Left ventricle myocardium inferior (tissue), 1 donor: ENCODE measurements at regions not wholly inside any gene's neighbourhood (a gene's known extent, or its start where the extent isn't known, plus 50 kb on each side); places are given as distances from the start of the nearest gene placed in this dataset.

ENCODE experiments used
- DNase-seq: peaks from one replicate; pipeline ENCODE4 v3.0.0-alpha.2; 2020
- H3K27ac ChIP-seq: fragments of 200-600 bp; replicated peaks from 2 replicates; pipeline ENCODE4 v1.8.0; 2021
- H3K27me3 ChIP-seq: fragments of 200-600 bp; 2 replicates; pipeline ENCODE4 v1.8.0; 2021; ENCODE audit warnings: low read depth
- H3K36me3 ChIP-seq: fragments of 200-600 bp; 2 replicates; pipeline ENCODE4 v1.8.0; 2021
- H3K4me1 ChIP-seq: fragments of 200-600 bp; 2 replicates; pipeline ENCODE4 v1.8.0; 2021
- H3K4me3 ChIP-seq: fragments of 200-600 bp; 2 replicates; pipeline ENCODE4 v1.8.0; 2021; ENCODE audit warnings: mild to moderate bottlenecking, moderate library complexity
- H3K9me3 ChIP-seq: fragments of 200-600 bp; replicated peaks from 2 replicates; pipeline ENCODE4 v1.8.0; 2021
- intact Hi-C: fragments of 100-400 bp; cut with micrococcal nuclease; formaldehyde crosslinking; loops from one replicate; pipeline ENCODE4 v1.11.0; 2022
- TF ChIP-seq, protein P1 (sequence below): fragments of 200-600 bp; IDR thresholded peaks from 2 replicates; pipeline ENCODE4 v1.8.0; 2021; ENCODE audit warnings: antibody characterized with exemption, mild to moderate bottlenecking, borderline replicate concordance
- donor health status: DM: no; HTN: yes; CAD: no; lungs with severe emphysema.

- Histone ChIP-seq H3K4me1 (no peaks in the 10 kb centered on the region), H3K27me3 (no peaks in the 10 kb centered on the region), H3K4me3 (no peak overlapping the region), H3K36me3 (no peaks in the 10 kb centered on the region), H3K27ac (no peak overlapping the region), H3K9me3 (peaks cover 25% of the 10 kb centered on the region)
- no peak for DNase-seq
- TF ChIP-seq, protein P1, sequence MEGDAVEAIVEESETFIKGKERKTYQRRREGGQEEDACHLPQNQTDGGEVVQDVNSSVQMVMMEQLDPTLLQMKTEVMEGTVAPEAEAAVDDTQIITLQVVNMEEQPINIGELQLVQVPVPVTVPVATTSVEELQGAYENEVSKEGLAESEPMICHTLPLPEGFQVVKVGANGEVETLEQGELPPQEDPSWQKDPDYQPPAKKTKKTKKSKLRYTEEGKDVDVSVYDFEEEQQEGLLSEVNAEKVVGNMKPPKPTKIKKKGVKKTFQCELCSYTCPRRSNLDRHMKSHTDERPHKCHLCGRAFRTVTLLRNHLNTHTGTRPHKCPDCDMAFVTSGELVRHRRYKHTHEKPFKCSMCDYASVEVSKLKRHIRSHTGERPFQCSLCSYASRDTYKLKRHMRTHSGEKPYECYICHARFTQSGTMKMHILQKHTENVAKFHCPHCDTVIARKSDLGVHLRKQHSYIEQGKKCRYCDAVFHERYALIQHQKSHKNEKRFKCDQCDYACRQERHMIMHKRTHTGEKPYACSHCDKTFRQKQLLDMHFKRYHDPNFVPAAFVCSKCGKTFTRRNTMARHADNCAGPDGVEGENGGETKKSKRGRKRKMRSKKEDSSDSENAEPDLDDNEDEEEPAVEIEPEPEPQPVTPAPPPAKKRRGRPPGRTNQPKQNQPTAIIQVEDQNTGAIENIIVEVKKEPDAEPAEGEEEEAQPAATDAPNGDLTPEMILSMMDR = no peak
- intact Hi-C loops = no loop called here
Measured at GRCh38 chr3:20865803-20866202, 679.8 kb upstream of the SGO1 start.

DNA sequence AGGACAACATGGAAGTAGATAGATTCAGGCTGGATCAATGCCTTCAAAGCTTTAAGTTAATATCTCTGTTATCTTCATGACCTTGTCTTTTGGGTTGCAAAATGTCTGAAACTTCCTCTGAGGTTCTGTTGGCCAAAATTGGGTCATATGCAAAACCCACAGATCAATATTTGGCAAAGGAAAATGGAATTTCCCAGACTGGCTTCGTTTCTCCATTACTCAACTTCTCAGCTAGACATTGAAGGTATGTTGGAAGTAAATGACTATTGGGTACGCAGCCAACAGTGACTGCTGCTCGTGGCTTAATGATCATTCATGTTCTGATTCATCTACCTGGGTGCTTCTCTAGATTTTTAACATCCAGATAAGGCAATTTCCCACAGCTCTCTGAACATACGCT is 675.4 kb upstream of the SGO1 start:
- Histone ChIP-seq H3K27ac (no peak overlapping the region), H3K4me1 (no peaks in the 10 kb centered on the region), H3K36me3 (no peaks in the 10 kb centered on the region), H3K4me3 (no peak overlapping the region), H3K9me3 (peaks cover 25% of the 10 kb centered on the region), H3K27me3 (no peaks in the 10 kb centered on the region)
- TF ChIP-seq, protein P1 = no peak
- intact Hi-C loops = no loop called here
- no peak for DNase-seq

GRCh38 chr3:20857636-20858035 is 671.6 kb upstream of the SGO1 start:
- no peaks in the 10 kb centered on the region for H3K36me3 ChIP-seq
- no peaks in the 10 kb centered on the region for H3K27me3 ChIP-seq
- intact Hi-C loops = no loop called here
- TF ChIP-seq, protein P1 = no peak
- no peak overlapping the region for H3K4me3 ChIP-seq
- H3K9me3 ChIP-seq = peaks cover 6% of the 10 kb centered on the region
- H3K27ac ChIP-seq = no peak overlapping the region
- no peak for DNase-seq
- no peaks in the 10 kb centered on the region for H3K4me1 ChIP-seq

GRCh38 chr3:20853890-20854289 is 667.9 kb upstream of the SGO1 start:
- TF ChIP-seq, protein P1 = no peak
- DNase-seq = no peak
- no peak overlapping the region for H3K27ac ChIP-seq
- H3K36me3 ChIP-seq = no peaks in the 10 kb centered on the region
- H3K27me3 ChIP-seq = no peaks in the 10 kb centered on the region
- intact Hi-C loops = no loop called here
- no peaks in the 10 kb centered on the region for H3K9me3 ChIP-seq
- H3K4me3 ChIP-seq = no peak overlapping the region
- no peaks in the 10 kb centered on the region for H3K4me1 ChIP-seq

DNA sequence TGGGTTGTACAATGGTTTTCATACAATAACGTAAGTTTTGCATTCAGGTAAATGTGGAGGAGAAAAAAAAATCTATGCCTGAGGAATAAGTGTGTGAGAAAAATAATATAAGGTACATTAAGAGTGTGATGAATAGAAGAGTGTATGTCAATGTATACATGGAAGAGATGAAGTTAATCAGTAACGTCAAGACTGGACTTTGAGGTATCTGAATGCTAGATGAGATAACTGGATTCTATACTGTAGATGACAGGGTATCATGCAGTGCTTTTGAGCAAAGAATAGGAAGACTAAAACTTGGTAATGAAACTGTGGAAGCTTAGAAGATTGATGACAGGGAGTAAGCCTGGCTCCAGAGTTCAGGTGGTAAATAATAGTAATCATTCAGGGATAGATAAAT is 666.7 kb upstream of the SGO1 start:
- intact Hi-C loops = no loop called here
- H3K4me3 ChIP-seq = no peak overlapping the region
- H3K36me3 ChIP-seq = no peaks in the 10 kb centered on the region
- TF ChIP-seq, protein P1 = no peak
- no peaks in the 10 kb centered on the region for H3K9me3 ChIP-seq
- H3K4me1 ChIP-seq = no peaks in the 10 kb centered on the region
- H3K27me3 ChIP-seq = no peaks in the 10 kb centered on the region
- no peak for DNase-seq
- no peak overlapping the region for H3K27ac ChIP-seq

DNA sequence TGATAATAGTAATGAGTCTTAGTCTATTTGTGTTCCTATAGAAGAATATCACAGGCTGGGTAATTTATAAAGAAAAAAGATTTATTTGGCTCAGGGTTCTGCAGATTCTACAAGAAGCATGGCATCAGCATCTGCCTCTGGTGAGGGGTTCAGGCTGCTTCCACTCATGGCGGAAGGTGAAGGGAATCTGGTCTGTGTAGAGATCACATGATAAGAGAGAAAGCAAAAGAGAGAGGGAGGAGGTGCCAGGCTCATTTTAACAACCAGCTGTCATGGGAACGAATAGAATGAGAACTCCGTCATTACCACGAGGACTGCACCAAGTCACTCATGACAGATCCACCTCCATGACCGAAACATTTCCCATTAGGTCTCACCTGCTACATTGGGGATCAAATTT is 664.0 kb upstream of the SGO1 start:
- Histone ChIP-seq H3K4me1 (no peaks in the 10 kb centered on the region), H3K9me3 (no peaks in the 10 kb centered on the region), H3K27ac (no peak overlapping the region), H3K4me3 (no peak overlapping the region), H3K36me3 (no peaks in the 10 kb centered on the region), H3K27me3 (no peaks in the 10 kb centered on the region)
- DNase-seq = no peak
- intact Hi-C loops = no loop called here
- TF ChIP-seq, protein P1 = no peak
